CD14-positive monocyte (primary cell): ENCODE measurements at regions not wholly inside any gene's neighbourhood (a gene's known extent, or its start where the extent isn't known, plus 50 kb on each side); places are given as distances from the start of the nearest gene placed in this dataset.

Experiments
- DNase-seq, 3 donors: peaks; one replicate each; pipeline ENCODE4 v3.0.0-alpha.2; 2011 to 2022
- H2AFZ ChIP-seq: 2 replicates; pipeline ENCODE4 v1.6.0; 2012; ENCODE audit warnings: mild to moderate bottlenecking, low read depth, low read length, inconsistent platforms; ENCODE audit not compliant: insufficient read depth, poor library complexity, severe bottlenecking
- H3K27ac ChIP-seq, 2 donors: 1 replicate in 1 of 2; 2 replicates in 1 of 2; pipeline ENCODE4 v1.5.1; 2012 to 2013; ENCODE audit warnings: low read length in 2 of 2, control low read depth in 1 of 2, inconsistent platforms in 1 of 2, low read depth in 1 of 2, mild to moderate bottlenecking in 1 of 2
- H3K27me3 ChIP-seq, 2 donors: one replicate each; pipeline versions ENCODE4 v1.6.0 to v1.6.1; 2011 to 2013; ENCODE audit warnings: low read length in 2 of 2; ENCODE audit not compliant: control insufficient read depth in 2 of 2, insufficient read depth in 2 of 2
- H3K36me3 ChIP-seq, 2 donors: replicated peaks in 1 of 2; 1 replicate in 1 of 2; 2 replicates in 1 of 2; pipeline versions ENCODE4 v1.5.1 to v1.6.1; 2012 to 2013; ENCODE audit warnings: low read length in 2 of 2, control low read depth in 1 of 2, inconsistent platforms in 1 of 2, mild to moderate bottlenecking in 1 of 2; ENCODE audit not compliant: insufficient read depth in 2 of 2, control insufficient read depth in 1 of 2
- H3K4me1 ChIP-seq, 2 donors: 1 replicate in 1 of 2; 2 replicates in 1 of 2; pipeline versions ENCODE4 v1.5.1 to v1.6.1; 2012 to 2013; ENCODE audit warnings: low read length in 2 of 2, control low read depth in 1 of 2, inconsistent platforms in 1 of 2, mild to moderate bottlenecking in 1 of 2, moderate library complexity in 1 of 2; ENCODE audit not compliant: insufficient read depth in 2 of 2, control insufficient read depth in 1 of 2
- H3K4me2 ChIP-seq: replicated peaks from 2 replicates; pipeline ENCODE3; 2012; ENCODE audit warnings: low read length, moderate library complexity, mild to moderate bottlenecking; ENCODE audit not compliant: poor library complexity, severe bottlenecking; ENCODE audit errors: extremely low read depth
- H3K4me3 ChIP-seq, 3 experiments: fragments of 200-600 bp in 1 of 3; sonication (generic) in 1 of 3; replicated peaks in 1 of 3; 1 replicate in 2 of 3; 2 replicates in 1 of 3; pipeline ENCODE4 v1.5.1; 2011 to 2013; ENCODE audit warnings: low read length in 3 of 3, mild to moderate bottlenecking in 3 of 3, control low read depth in 2 of 3, low read depth in 2 of 3, inconsistent platforms in 1 of 3, moderate library complexity in 1 of 3
- H3K79me2 ChIP-seq: 2 replicates; pipeline ENCODE4 v1.6.0; 2012; ENCODE audit warnings: mild to moderate bottlenecking, control low read depth, inconsistent platforms, low read length, moderate library complexity; ENCODE audit not compliant: insufficient read depth
- H3K9ac ChIP-seq: 2 replicates; pipeline ENCODE4 v1.6.0; 2017; ENCODE audit warnings: low read length, mild to moderate bottlenecking; ENCODE audit not compliant: insufficient read depth, poor library complexity, severe bottlenecking
- H3K9me3 ChIP-seq, 2 donors: replicated peaks in 1 of 2; 1 replicate in 1 of 2; 2 replicates in 1 of 2; pipeline versions ENCODE4 v1.5.1 to v1.6.1; 2012 to 2013; ENCODE audit warnings: low read length in 2 of 2, control low read depth in 1 of 2; ENCODE audit not compliant: control insufficient read depth in 1 of 2, insufficient read depth in 1 of 2
- H4K20me1 ChIP-seq: 2 replicates; pipeline ENCODE4 v1.6.0; 2012; ENCODE audit warnings: mild to moderate bottlenecking, low read length, control low read depth, moderate library complexity; ENCODE audit not compliant: insufficient read depth
- H3K27ac Mint-ChIP-seq, 7 donors: one replicate each; pipeline ENCODE4 v1.8.0; 2020; ENCODE audit warnings: mild to moderate bottlenecking in 7 of 7, mixed read lengths in 7 of 7, moderate library complexity in 6 of 7, inconsistent platforms in 2 of 7
- H3K27me3 Mint-ChIP-seq, 3 donors: one replicate each; pipeline ENCODE4 v1.8.0; 2021 to 2022; ENCODE audit warnings: low read depth in 3 of 3, mild to moderate bottlenecking in 3 of 3, mixed read lengths in 3 of 3, moderate library complexity in 3 of 3, inconsistent platforms in 1 of 3
- H3K36me3 Mint-ChIP-seq, 2 donors: one replicate each; pipeline ENCODE4 v1.8.0; 2020; ENCODE audit warnings: mixed read lengths in 2 of 2, inconsistent platforms in 1 of 2, mild to moderate bottlenecking in 1 of 2
- H3K4me1 Mint-ChIP-seq: one replicate; pipeline ENCODE4 v1.8.0; 2020; ENCODE audit warnings: mild to moderate bottlenecking, mixed read lengths
- H3K4me3 Mint-ChIP-seq, 2 donors: one replicate each; pipeline ENCODE4 v1.8.0; 2020; ENCODE audit warnings: mild to moderate bottlenecking in 2 of 2, mixed read lengths in 2 of 2, moderate library complexity in 1 of 2
- H3K9me3 Mint-ChIP-seq, 7 donors: one replicate each; pipeline ENCODE4 v1.8.0; 2020 to 2022; ENCODE audit warnings: mixed read lengths in 7 of 7, mild to moderate bottlenecking in 6 of 7, moderate library complexity in 6 of 7, inconsistent platforms in 2 of 7
- WGBS: methylation state at CpG from one replicate; pipeline ENCODE4 v1.1.5; 2013; ENCODE audit warnings: missing lambda C conversion rate; ENCODE audit not compliant: insufficient coverage; 5-methylcytosine and 5-hydroxymethylcytosine counted together
- intact Hi-C, 2 donors: fragments of 100-400 bp; cut with micrococcal nuclease; formaldehyde crosslinking; loops; one replicate each; pipeline versions ENCODE4 v1.15.0 to v1.15.1; 2023
- TF ChIP-seq, protein P1 (sequence below): fragments of 200-600 bp; IDR thresholded peaks from one replicate; pipeline ENCODE4 v1.8.0; 2022; ENCODE audit warnings: antibody characterized with exemption, mild to moderate bottlenecking

DNA sequence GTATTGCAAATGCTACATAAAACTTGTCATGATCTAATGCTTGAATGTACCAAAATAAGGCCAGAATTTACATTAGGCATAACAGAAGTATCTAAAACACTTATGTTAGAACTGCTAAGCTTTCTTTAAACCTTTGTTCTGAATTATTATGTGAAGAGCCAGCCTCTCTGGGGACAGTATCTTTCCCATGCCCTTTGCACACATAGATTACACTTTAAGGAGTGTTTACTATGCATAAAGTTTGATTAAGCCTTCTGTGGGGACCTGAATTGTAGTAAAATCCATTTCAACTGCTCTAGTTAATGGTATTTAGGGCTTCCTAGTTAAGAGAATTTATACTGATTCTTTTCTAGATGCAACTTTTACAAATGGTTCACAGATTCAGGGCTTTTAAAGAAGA is 444.7 kb downstream of the IPMK start:
- Histone ChIP-seq H3K27ac (no peak overlapping the region), H3K36me3 (no peaks in the 10 kb centered on the region), H2AFZ (no peak overlapping the region), H3K9ac (no peak overlapping the region), H3K4me1 (no peaks in the 10 kb centered on the region), H3K9me3 (peaks cover 5 to 7% of the 10 kb centered on the region in 2 donors), H3K79me2 (no peaks in the 10 kb centered on the region), H4K20me1 (no peaks in the 10 kb centered on the region), H3K4me2 (no peak overlapping the region), H3K27me3 (no peaks in the 10 kb centered on the region), H3K4me3 (no peak overlapping the region)
- intact Hi-C loops = no loop called here
- no peak overlapping the region for H3K27ac Mint-ChIP-seq
- no peaks in the 10 kb centered on the region for H3K36me3 Mint-ChIP-seq
- TF ChIP-seq, protein P1, sequence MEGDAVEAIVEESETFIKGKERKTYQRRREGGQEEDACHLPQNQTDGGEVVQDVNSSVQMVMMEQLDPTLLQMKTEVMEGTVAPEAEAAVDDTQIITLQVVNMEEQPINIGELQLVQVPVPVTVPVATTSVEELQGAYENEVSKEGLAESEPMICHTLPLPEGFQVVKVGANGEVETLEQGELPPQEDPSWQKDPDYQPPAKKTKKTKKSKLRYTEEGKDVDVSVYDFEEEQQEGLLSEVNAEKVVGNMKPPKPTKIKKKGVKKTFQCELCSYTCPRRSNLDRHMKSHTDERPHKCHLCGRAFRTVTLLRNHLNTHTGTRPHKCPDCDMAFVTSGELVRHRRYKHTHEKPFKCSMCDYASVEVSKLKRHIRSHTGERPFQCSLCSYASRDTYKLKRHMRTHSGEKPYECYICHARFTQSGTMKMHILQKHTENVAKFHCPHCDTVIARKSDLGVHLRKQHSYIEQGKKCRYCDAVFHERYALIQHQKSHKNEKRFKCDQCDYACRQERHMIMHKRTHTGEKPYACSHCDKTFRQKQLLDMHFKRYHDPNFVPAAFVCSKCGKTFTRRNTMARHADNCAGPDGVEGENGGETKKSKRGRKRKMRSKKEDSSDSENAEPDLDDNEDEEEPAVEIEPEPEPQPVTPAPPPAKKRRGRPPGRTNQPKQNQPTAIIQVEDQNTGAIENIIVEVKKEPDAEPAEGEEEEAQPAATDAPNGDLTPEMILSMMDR = no peak
- peaks cover 0 to 1% (median 0%) of the 10 kb centered on the region in 3 donors for H3K27me3 Mint-ChIP-seq
- H3K4me3 Mint-ChIP-seq = no peak overlapping the region
- no peak for DNase-seq
- peaks cover 0 to 6% (median 2%) of the 10 kb centered on the region in 7 donors for H3K9me3 Mint-ChIP-seq
- no peaks in the 10 kb centered on the region for H3K4me1 Mint-ChIP-seq

DNA sequence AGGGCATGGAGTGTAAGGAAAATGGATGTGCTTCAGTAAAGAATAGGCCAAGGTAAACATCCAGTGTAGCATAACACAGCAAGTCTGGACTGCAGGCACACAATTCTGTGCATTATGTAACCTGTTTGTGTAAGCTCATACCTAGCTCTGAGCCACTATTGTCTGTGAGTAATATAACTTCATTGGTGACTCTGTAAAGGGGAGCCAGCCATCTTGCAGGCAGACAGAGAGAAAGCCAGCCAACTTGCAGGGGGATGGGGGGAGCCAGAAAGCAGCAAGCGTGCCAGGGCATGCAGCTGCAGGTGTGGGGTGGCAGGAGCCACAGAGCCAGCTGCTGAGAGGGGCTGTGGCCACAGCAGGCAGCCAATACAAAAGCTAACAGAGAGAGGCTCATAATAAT is 449.2 kb downstream of the IPMK start:
- no peak overlapping the region for H3K27ac Mint-ChIP-seq
- TF ChIP-seq, protein P1 = no peak
- H3K9me3 Mint-ChIP-seq = peaks cover 0 to 9% (median 7%) of the 10 kb centered on the region in 7 donors
- no peaks in the 10 kb centered on the region for H3K79me2 ChIP-seq
- no peaks in the 10 kb centered on the region for H3K4me1 Mint-ChIP-seq
- H2AFZ ChIP-seq = no peak overlapping the region
- no peaks in the 10 kb centered on the region for H3K4me1 ChIP-seq
- no peak overlapping the region for H3K4me3 Mint-ChIP-seq
- no peaks in the 10 kb centered on the region for H3K36me3 Mint-ChIP-seq
- no peak for DNase-seq
- H3K9ac ChIP-seq = no peak overlapping the region
- 88% methylated on average over 1 of the region's 1 CpG for WGBS
- H3K36me3 ChIP-seq = no peaks in the 10 kb centered on the region
- H3K27me3 ChIP-seq = no peaks in the 10 kb centered on the region
- no peaks in the 10 kb centered on the region for H3K27me3 Mint-ChIP-seq
- intact Hi-C loops = no loop called here
- no peak overlapping the region for H3K27ac ChIP-seq
- H3K4me2 ChIP-seq = no peak overlapping the region
- H3K4me3 ChIP-seq = no peak overlapping the region
- H3K9me3 ChIP-seq = peaks cover 10 to 19% of the 10 kb centered on the region in 2 donors
- H4K20me1 ChIP-seq = no peaks in the 10 kb centered on the region
